ENCODE measurements at regions not wholly inside any gene's neighbourhood (a gene's known extent, or its start where the extent isn't known, plus 50 kb on each side); places are given as distances from the start of the nearest gene placed in this dataset.

DNA sequence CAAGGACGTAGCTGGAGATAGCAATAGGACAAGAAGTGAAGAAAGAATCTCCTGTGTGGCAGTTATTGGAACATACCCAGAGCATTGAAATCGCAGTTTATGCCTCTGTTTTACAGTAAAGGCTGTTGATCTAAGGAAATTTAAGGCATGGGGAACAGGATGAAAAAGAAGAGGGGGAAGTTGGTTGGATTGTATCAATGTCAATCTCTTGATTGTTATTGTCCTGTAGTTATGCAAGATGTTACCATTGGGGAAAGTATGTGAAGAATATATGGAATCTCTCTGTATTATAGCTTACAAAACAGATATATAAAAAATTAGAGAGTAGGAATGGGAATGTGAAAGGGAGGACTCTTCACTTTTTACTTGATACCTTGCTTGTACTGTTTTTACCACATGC is 195.6 kb upstream of the NREP start:
- WGBS, 2 donors (ENCODE audit: low coverage in 1 of 2) = 71 to 88% methylated on average over 2 of the region's 2 CpGs
- TF ChIP-seq, protein P1, sequence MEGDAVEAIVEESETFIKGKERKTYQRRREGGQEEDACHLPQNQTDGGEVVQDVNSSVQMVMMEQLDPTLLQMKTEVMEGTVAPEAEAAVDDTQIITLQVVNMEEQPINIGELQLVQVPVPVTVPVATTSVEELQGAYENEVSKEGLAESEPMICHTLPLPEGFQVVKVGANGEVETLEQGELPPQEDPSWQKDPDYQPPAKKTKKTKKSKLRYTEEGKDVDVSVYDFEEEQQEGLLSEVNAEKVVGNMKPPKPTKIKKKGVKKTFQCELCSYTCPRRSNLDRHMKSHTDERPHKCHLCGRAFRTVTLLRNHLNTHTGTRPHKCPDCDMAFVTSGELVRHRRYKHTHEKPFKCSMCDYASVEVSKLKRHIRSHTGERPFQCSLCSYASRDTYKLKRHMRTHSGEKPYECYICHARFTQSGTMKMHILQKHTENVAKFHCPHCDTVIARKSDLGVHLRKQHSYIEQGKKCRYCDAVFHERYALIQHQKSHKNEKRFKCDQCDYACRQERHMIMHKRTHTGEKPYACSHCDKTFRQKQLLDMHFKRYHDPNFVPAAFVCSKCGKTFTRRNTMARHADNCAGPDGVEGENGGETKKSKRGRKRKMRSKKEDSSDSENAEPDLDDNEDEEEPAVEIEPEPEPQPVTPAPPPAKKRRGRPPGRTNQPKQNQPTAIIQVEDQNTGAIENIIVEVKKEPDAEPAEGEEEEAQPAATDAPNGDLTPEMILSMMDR (IDR thresholded peaks at IDR 0.05) = no peak
- TF ChIP-seq POLR2A (IDR thresholded peaks at IDR 0.05) (no peak), EP300 (IDR thresholded peaks at IDR 0.05; ENCODE audit: low read depth) (no peak), POLR2AphosphoS5 (IDR thresholded peaks at IDR 0.05) (no peak)
- H3K36me3 ChIP-seq = no peaks in the 10 kb centered on the region
- no peaks in the 10 kb centered on the region for H3K27me3 ChIP-seq
- H3K27ac ChIP-seq = no peak overlapping the region
- H3K4me1 ChIP-seq = no peaks in the 10 kb centered on the region
- in situ Hi-C loops (cut with MboI; ENCODE audit: low pct_ligation_motif_present in 1 of 4, low pct_unique_long_range_greater_than_20kb in 1 of 4, low sequenced_read_pairs in 3 of 4) (no loop called here), intact Hi-C loops (cut with DNase I; ENCODE audit: low total_unique reads) (no loop called here)
- no peak overlapping the region for H3K4me3 ChIP-seq
- H3K9me3 ChIP-seq = no peaks in the 10 kb centered on the region
- no peak for DNase-seq

DNA sequence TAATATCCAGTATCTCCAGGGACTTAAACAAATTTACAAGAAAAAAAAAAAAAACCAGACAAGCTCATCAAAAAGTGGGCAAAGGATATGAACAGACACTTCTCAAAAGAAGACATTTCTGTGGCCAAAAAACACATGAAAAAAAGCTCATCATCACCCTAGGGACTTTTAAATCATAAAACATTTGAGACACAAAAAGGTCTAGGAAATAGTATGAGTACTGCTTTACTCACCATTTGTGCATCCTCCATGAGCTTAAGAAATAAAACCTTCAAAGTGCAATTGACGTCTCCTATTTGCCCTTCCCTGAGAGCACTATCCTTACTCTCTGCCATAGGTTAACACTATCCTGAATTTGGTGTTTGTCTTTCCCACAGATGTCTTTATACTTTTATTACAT is 193.7 kb upstream of the NREP start:
- Histone ChIP-seq H3K9me3 (no peaks in the 10 kb centered on the region), H3K27me3 (no peaks in the 10 kb centered on the region), H3K27ac (no peak overlapping the region), H3K4me3 (no peak overlapping the region), H3K4me1 (no peaks in the 10 kb centered on the region), H3K36me3 (no peaks in the 10 kb centered on the region)
- no peak for DNase-seq
- TF ChIP-seq, protein P1 (IDR thresholded peaks at IDR 0.05) = no peak
- TF ChIP-seq EP300 (IDR thresholded peaks at IDR 0.05; ENCODE audit: low read depth) (no peak), POLR2A (IDR thresholded peaks at IDR 0.05) (no peak), POLR2AphosphoS5 (IDR thresholded peaks at IDR 0.05) (no peak)
- WGBS, 2 donors (ENCODE audit: low coverage in 1 of 2) = 43 to 57% methylated on average over 1 of the region's 1 CpG
- intact Hi-C loops (cut with DNase I; ENCODE audit: low total_unique reads) = no loop called here
- in situ Hi-C loops (cut with MboI; ENCODE audit: low pct_ligation_motif_present in 1 of 4, low pct_unique_long_range_greater_than_20kb in 1 of 4, low sequenced_read_pairs in 3 of 4) = no loop called here

DNA sequence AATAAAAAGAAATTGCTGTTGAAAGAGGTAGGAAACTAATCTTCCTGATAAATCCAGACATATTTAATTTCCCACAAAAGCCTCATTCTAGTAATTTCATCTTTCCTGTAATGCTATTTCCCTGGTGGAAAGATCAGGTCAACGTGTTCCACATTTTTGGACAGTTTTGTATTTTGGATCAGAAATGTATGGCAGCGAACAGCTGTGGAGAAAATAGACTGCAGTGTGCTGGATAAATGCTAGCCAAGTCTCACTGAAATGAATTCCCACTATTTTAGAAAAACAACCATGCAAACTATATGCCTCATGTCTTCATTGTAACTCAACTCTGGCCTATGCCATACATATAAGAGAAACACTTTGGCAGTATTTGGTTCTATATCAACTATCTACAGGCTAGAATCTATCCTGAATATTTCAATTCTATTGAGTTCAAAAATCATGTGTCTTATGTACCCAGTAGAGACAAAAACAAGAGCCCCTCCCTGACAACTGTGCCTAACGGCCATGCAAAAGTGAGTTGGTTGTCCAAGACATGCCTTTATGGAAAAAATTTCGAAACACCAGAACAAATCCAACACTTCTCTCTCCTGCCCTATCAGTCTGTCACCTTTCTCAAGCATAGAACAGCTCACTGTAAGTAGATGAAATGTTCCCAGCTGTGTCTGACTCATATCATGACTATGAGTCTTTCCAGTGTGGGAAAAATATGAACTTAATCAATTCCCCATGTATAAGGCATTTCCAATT is 191.3 kb upstream of the NREP start:
- no peak for DNase-seq
- Histone ChIP-seq H3K9me3 (no peaks in the 10 kb centered on the region), H3K4me1 (no peaks in the 10 kb centered on the region), H3K4me3 (no peak overlapping the region), H3K27me3 (no peaks in the 10 kb centered on the region), H3K27ac (no peak overlapping the region), H3K36me3 (no peaks in the 10 kb centered on the region)
- intact Hi-C loops (cut with DNase I; ENCODE audit: low total_unique reads) (no loop called here), in situ Hi-C loops (cut with MboI; ENCODE audit: low pct_ligation_motif_present in 1 of 4, low pct_unique_long_range_greater_than_20kb in 1 of 4, low sequenced_read_pairs in 3 of 4) (no loop called here)
- 65% methylated on average over 4 of the region's 4 CpGs for WGBS, 2 donors (ENCODE audit: low coverage in 1 of 2)
- TF ChIP-seq, protein P1 (IDR thresholded peaks at IDR 0.05) = no peak
- TF ChIP-seq POLR2AphosphoS5 (IDR thresholded peaks at IDR 0.05) = no peak
- no peak for TF ChIP-seq EP300 (IDR thresholded peaks at IDR 0.05; ENCODE audit: low read depth)
- no peak for TF ChIP-seq POLR2A (IDR thresholded peaks at IDR 0.05)

GRCh38 chr5:111946556-111946955 is 189.6 kb upstream of the NREP start:
- no peak for DNase-seq
- intact Hi-C loops (cut with DNase I; ENCODE audit: low total_unique reads) (no loop called here), in situ Hi-C loops (cut with MboI; ENCODE audit: low pct_ligation_motif_present in 1 of 4, low pct_unique_long_range_greater_than_20kb in 1 of 4, low sequenced_read_pairs in 3 of 4) (no loop called here)
- Histone ChIP-seq H3K27me3 (no peaks in the 10 kb centered on the region), H3K4me1 (no peaks in the 10 kb centered on the region), H3K36me3 (no peaks in the 10 kb centered on the region), H3K27ac (no peak overlapping the region), H3K4me3 (no peak overlapping the region), H3K9me3 (no peaks in the 10 kb centered on the region)
- TF ChIP-seq POLR2A (IDR thresholded peaks at IDR 0.05) (no peak), POLR2AphosphoS5 (IDR thresholded peaks at IDR 0.05) (no peak), EP300 (IDR thresholded peaks at IDR 0.05; ENCODE audit: low read depth) (no peak)
- TF ChIP-seq, protein P1 (IDR thresholded peaks at IDR 0.05) = no peak
- WGBS, 2 donors (ENCODE audit: low coverage in 1 of 2) = 56 to 61% methylated on average over 2 of the region's 2 CpGs
